ENCODE measurements at regions not wholly inside any gene's neighbourhood (a gene's known extent, or its start where the extent isn't known, plus 50 kb on each side); places are given as distances from the start of the nearest gene placed in this dataset.
A peak's percentile ranks its signal among the peaks of the same experiment; 100 is the strongest.

- DNase-seq = no peak
These were observed 178.6 kb upstream of the EEA1 start for GRCh38 chr12:93107514-93108312.

- DNase-seq = no peak
These were observed 179.9 kb upstream of the EEA1 start for GRCh38 chr12:93108985-93109384.

DNA sequence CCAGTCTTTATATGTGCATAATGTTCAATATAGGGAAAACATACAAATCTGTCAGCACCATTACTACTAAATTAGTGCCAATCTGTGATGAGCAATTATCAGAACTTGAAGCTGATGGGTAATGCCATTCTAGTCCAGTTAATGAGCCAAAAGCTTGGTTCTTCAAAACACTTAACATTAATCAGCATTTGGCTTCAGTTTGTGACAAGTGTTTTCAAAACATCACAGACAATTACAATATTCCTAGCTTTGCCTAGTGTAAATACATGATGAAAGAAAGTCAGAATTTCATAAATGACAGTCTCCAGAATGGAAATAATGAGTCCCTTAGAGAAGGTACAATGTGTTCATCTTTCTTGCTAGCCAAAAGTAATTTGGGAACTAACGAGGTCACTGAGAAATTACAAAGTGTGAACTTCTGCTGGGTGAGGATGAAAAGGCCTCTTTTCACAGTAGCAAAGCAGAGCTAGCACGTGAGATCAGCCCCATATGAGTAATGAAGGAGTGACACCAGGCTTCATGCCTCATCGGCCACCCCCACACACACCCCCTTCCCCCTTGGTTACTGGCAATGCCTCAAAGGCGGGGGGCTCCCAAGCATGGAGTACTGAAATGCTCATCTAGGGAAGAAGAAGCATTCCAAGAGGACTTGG is 180.6 kb upstream of the EEA1 start:
- peak; percentile 25 for DNase-seq

- no peak for DNase-seq
These were observed 182.7 kb upstream of the EEA1 start for GRCh38 chr12:93111773-93112172.

- no peak for DNase-seq
These were observed 184.4 kb upstream of the EEA1 start for GRCh38 chr12:93113317-93114006.

GRCh38 chr12:93115198-93115601 is 186.1 kb upstream of the EEA1 start:
- no peak for DNase-seq

GRCh38 chr12:93115646-93116045 is 186.6 kb upstream of the EEA1 start:
- no peak for DNase-seq

- DNase-seq = no peak
These were observed 187.5 kb upstream of the EEA1 start for GRCh38 chr12:93116632-93117031.

DNA sequence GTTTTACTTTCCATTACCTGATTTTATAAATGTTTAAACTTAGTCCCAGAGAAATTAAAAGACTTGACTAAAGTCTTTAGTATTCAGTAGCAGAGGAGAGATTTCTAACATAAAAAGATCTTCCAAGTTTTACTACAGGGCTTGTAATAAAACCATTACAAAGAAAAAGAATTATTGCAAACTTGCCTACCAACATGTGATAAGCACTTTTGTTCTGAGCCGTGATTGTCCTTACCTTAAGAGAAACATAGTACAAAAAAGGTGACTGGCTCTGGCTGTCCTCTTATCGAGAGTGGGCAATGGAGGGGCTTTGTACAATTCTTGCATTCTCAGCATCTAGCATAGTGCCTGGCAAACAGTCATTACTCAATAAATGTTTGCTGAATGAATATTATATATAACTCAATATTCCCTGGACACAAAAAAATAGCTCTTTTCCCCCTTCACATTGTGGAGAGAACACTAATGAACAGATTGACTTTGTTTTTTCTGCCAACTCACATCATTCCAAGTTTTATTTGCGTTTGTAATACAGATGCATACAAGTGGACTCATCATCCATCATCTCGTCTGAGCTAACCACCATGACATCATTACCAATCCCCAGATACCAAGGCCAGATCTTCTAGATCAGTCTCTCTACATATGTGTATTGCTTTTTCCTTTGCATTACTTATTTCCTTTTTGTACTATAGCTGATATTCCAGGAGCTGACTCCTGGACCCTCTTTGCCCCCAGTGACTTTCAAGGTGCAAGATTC is 192.8 kb upstream of the EEA1 start:
- no peak for DNase-seq

- no peak for DNase-seq
These were observed 193.5 kb upstream of the EEA1 start for GRCh38 chr12:93122569-93123091.

- DNase-seq = no peak
These were observed 196.0 kb upstream of the EEA1 start for GRCh38 chr12:93125126-93125525.

DNA sequence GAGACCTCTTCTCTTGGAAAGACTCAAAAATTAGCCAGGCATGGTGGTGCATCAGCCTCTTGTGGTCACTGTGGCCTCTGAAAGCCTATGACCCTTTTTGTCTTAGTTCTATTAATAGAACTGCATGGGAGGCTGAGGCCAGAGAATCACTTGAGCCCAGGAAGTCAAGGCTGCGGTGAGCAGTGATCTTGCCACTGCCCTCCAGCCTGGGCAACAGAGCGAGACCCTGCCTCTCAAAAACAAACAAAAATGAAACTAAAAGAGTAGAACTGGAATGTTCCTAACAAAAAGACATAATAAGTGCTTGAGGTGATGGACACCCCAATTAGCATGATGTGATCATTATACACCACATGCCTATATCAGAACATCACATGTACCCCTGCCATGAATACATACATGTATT is 197.0 kb upstream of the EEA1 start:
- no peak for DNase-seq

DNA sequence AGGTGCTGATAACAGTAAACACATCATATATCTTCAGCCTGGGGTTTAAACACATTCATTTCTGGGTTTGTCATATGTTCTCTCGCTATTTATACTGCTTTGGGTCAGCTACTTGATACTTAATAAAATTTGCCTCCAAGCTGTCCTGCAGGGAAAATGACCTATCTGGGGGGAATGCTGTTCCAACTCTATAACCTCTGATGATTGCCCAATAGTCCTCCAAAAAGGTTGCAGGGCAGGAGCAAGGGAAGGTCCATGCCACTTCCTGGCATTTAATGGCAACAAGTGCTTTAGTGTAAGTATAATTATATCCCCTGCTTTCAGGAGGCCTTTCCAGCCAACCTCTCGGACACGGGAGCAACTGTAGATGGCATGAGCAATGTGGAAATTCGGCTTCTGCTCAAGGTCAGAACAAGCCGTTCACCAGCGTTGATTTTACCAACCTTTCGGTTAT is 198.0 kb upstream of the EEA1 start:
- no peak for DNase-seq

- DNase-seq = no peak
These were observed 198.7 kb upstream of the EEA1 start for GRCh38 chr12:93127582-93128331.

DNA sequence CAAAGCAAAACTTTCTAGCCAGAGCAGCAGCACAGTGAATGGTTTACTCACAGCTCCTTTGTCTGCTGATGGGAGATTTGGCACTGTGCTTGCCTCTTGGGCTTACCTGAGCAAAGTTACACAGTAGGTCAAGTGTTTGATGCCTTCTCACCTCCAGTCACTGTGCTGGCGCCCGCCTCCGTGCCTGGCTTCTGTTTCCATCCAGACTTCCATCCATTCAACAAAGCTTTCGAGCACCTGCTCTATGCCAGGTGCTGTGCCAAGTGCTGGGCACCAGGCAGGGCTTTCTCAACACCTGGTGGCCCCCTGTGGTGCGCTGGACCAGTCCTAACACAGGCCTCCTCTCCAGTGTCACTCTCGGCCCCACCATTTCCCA is 199.2 kb upstream of the EEA1 start:
- DNase-seq = no peak

GRCh38 chr12:93130366-93131054 is 201.4 kb upstream of the EEA1 start:
- no peak for DNase-seq

DNA sequence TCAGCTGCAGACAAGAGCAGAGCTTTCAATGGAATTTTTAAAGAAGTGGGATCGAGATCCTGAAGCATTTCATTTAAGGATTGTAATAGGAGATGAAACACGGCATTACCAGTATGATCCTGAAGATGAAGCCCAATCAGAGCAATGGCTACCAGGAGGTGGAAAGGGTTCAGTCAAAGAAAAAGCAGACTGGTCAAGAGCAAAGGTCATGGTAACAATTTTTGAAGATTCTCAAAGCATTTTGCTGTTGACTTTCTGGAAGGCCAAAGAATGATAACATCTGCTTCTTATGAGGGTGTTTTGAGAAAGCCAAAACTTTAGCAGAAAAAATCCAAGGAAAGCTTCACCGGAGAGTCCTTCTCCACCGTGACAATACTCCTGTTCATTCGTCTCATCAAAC is 204.3 kb upstream of the EEA1 start:
- DNase-seq = no peak

DNA sequence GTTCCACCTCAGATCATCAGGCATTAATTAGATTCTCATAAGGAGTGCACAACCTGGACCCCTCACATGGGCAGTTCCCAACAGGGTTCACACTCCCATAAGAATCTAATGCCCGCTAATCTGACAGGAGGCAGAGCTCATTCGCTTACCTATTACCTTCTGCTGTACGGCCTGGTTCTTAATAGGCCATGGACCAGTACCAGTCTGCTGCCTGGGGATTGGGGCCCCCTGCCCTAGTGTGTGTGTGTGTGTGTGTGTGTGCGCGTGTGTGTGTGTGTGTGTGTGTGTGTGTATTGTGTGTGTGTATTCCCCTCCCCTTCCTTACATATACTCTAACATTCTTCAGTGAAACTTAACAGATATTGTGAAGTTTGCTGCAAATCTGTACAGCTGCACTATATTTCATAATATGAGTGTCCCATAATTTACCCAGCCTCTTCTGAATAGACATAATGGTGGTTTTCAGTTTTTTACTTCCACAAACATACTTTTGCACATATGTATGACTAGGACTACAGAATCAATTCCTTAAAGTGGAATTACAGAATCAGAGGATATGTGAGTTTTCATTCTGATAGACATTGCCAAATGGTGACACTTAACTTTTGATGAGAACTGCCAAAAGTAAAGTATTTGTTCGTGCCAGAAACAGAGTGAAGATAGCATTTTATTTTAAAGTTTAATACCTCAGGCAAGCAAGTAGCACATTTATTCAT is 205.2 kb upstream of the EEA1 start:
- no peak for DNase-seq

DNA sequence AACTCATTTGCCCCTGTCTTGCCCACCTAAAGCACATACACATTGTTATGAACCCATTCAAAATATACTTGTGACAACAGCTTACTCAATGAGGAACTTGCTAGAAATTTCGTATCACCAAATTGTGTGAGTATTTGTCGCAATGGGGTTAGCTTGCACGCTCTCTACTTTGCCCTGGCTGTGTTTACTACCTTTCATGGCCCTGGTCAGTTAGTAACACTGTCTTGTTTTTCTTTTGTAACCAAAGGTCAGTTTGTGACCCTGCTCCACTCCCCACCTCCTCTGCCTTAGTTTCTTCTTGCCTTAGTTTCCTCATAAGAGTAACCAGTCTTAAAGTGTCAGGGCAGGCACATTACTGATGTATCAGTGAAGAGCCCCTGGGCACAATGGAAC is 205.8 kb upstream of the EEA1 start:
- DNase-seq = no peak

DNA sequence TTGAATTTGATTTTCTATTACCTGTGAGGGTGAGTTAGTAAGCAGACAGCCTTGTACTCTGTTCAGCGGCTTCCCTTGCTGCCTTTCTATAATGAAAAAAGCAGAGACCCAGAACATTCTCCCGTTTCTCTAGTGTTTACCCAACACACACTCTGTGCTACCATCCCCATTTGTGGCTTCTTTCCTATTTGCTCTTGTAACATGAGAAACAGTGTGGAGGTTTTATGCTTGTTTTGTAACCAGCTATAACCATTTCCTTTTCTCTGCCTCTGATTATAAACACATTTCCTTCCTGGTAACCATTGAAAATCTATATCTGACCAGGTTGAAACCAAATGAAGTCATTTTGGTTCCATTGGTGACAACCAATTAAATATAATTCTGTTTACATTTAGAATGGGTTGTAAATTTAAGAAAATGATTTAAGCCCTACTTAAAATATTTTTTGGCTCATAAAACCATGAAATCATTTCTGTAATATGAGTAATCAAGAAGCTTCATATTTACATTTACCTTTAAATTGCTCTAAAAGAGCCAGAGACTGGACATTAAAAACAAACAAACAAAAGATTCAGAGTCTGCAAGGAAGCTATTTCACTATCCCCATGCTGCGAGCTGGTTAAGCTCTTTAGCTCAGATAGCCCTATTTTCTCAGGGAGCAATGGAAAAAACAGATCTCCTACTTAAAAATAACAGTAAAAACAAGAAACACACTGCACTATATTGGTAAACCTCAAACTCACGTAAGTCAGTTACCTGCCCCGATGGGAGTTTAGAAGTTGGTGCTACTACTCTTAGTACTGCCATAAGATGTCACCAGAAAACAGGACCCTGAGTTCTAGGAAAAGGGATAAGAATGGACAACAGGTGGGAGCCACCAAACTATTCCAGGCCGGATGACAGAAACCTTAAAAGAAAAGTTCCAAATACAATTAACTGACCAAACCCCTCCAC is 206.5 kb upstream of the EEA1 start:
- peak; percentile 14 for DNase-seq
